HepG2 (cell line): ENCODE measurements at regions not wholly inside any gene's neighbourhood (a gene's known extent, or its start where the extent isn't known, plus 50 kb on each side); places are given as distances from the start of the nearest gene placed in this dataset.

Experiments
- ATAC-seq: fragments of 200-7000 bp; cut with Tn5 transposase; 3 replicates; pipeline ENCODE4 v1.9.1; 2020; ENCODE audit warnings: mild to moderate bottlenecking, moderate library complexity
- BruUV-seq: library from RNA; stranded (reverse); fragments of 400-500 nt; replicated peaks from 2 replicates; lab custom pipeline; 2021; lab: Mats Ljungman, UMichigan
- CTCF ChIA-PET: fragments of 300-600 bp; formaldehyde crosslinking; extraction: SDS; loops from one replicate; lab custom pipeline; 2021; ENCODE audit warnings: low total read pairs, inconsistent platforms, low intra/inter-chr PET ratio; lab: Yijun Ruan, JAX
- POLR2A ChIA-PET: fragments of 350-600 bp; sonication (Branson Sonifier 250); formaldehyde crosslinking; loops from one replicate; lab custom pipeline; 2020; ENCODE audit warnings: antibody characterized with exemption, inconsistent platforms; lab: Yijun Ruan, JAX
- DNase-seq: peaks from one replicate; pipeline ENCODE4 v3.0.0-alpha.2; 2015; ENCODE audit warnings: low spot score
- FAIRE-seq: peaks from 3 replicates; lab custom pipeline; 2011; peaks lifted over from hg19 to GRCh38; lab: Jason Lieb, UNC
- H2AFZ ChIP-seq: one replicate; pipeline ENCODE4 v1.6.1; 2011; ENCODE audit warnings: low read length, inconsistent platforms
- H3K27ac ChIP-seq: fragments of 300-600 bp; 3 replicates; pipeline ENCODE4 v1.8.0; 2011; ENCODE audit warnings: mixed run types, mild to moderate bottlenecking, mixed read lengths, low read length, inconsistent platforms; ENCODE audit not compliant: insufficient read depth; ENCODE audit errors: extremely low read length
- H3K27me3 ChIP-seq, 2 experiments: fragments of 200-600 bp in 1 of 2; 2 replicates in 1 of 2; 3 replicates in 1 of 2; pipeline versions ENCODE4 v1.6.0 to v1.8.0; 2011; ENCODE audit warnings: low read length in 2 of 2, mild to moderate bottlenecking in 2 of 2, moderate library complexity in 2 of 2, inconsistent platforms in 1 of 2; ENCODE audit not compliant: insufficient read depth in 2 of 2, control insufficient read depth in 1 of 2
- H3K36me3 ChIP-seq, 2 experiments: fragments of 200-600 bp in 1 of 2; replicated peaks in 1 of 2; 2 replicates in 1 of 2; 3 replicates in 1 of 2; pipeline versions ENCODE4 v1.5.1 to v1.8.0; 2011; ENCODE audit warnings: low read length in 2 of 2, inconsistent platforms in 1 of 2; ENCODE audit not compliant: insufficient read depth in 2 of 2, control insufficient read depth in 1 of 2
- H3K4me1 ChIP-seq: 2 replicates; pipeline ENCODE4 v1.5.1; 2012; ENCODE audit warnings: low read length, inconsistent platforms; ENCODE audit not compliant: insufficient read depth
- H3K4me2 ChIP-seq: 2 replicates; pipeline ENCODE4 v1.6.0; 2011; ENCODE audit warnings: low read depth, low read length, inconsistent platforms
- H3K4me3 ChIP-seq, 3 experiments: fragments of 200-600 bp in 1 of 3; sonication (generic), shearing (Covaris generic) in 1 of 3; replicated peaks in 1 of 3; 2 replicates each; pipeline ENCODE4 v1.5.1; 2011 to 2016; ENCODE audit warnings: low read length in 3 of 3, inconsistent platforms in 2 of 3, low read depth in 2 of 3, mild to moderate bottlenecking in 2 of 3, control low read depth in 1 of 3, mixed read lengths in 1 of 3; ENCODE audit not compliant: insufficient read depth in 1 of 3
- H3K79me2 ChIP-seq: one replicate; pipeline ENCODE4 v1.6.1; 2011; ENCODE audit warnings: low read length, inconsistent platforms; ENCODE audit not compliant: insufficient read depth
- H3K9ac ChIP-seq: 2 replicates; pipeline ENCODE4 v1.6.0; 2011; ENCODE audit warnings: mild to moderate bottlenecking, low read depth, low read length, inconsistent platforms; ENCODE audit not compliant: insufficient read depth
- H3K9me3 ChIP-seq: 2 replicates; pipeline ENCODE4 v1.5.1; 2012; ENCODE audit warnings: mild to moderate bottlenecking, low read length
- H4K20me1 ChIP-seq: 2 replicates; pipeline ENCODE4 v1.6.0; 2011; ENCODE audit warnings: inconsistent platforms, mild to moderate bottlenecking, low read length, moderate library complexity; ENCODE audit not compliant: insufficient read depth
- ATAD3A ChIP-seq: sonication (generic); formaldehyde crosslinking; IDR thresholded peaks from 2 replicates; pipeline ENCODE4 v1.4.0; 2020; ENCODE audit warnings: missing genetic modification reagents
- DMAP1 ChIP-seq: IDR thresholded peaks from 2 replicates; pipeline ENCODE4 v1.6.1; 2016
- ELF1 ChIP-seq: sonication (generic); formaldehyde crosslinking; IDR thresholded peaks from 2 replicates; pipeline ENCODE4 v1.4.0; 2020; ENCODE audit warnings: missing genetic modification reagents
- HNRNPK ChIP-seq: fragments of 200-400 bp; formaldehyde crosslinking; IDR thresholded peaks from 2 replicates; pipeline ENCODE4 v1.6.1; 2018; ENCODE audit warnings: low read length, low read depth, moderate library complexity, mild to moderate bottlenecking; ENCODE audit not compliant: poor library complexity, severe bottlenecking
- KAT8 ChIP-seq: IDR thresholded peaks from 2 replicates; pipeline ENCODE4 v1.6.1; 2016; ENCODE audit warnings: missing genetic modification reagents, missing compliant biosample characterization
- KDM6A ChIP-seq: IDR thresholded peaks from 2 replicates; pipeline ENCODE4 v1.6.1; 2016; ENCODE audit warnings: low read depth
- KLF12 ChIP-seq: sonication (generic); formaldehyde crosslinking; IDR thresholded peaks from 2 replicates; pipeline ENCODE4 v1.4.0; 2020; ENCODE audit warnings: missing genetic modification reagents, borderline replicate concordance
- MIER3 ChIP-seq: IDR thresholded peaks from 2 replicates; pipeline ENCODE4 v1.6.1; 2016; ENCODE audit warnings: missing compliant biosample characterization, borderline replicate concordance
- ONECUT2 ChIP-seq: sonication (generic); formaldehyde crosslinking; IDR thresholded peaks from 2 replicates; pipeline ENCODE4 v1.4.0; 2020; ENCODE audit warnings: missing genetic modification reagents
- POLR2G ChIP-seq: fragments of 200-400 bp; formaldehyde crosslinking; IDR thresholded peaks from 2 replicates; pipeline ENCODE4 v1.6.1; 2018; ENCODE audit warnings: mild to moderate bottlenecking, low read depth, low read length, moderate library complexity
- XRCC5 ChIP-seq: fragments of 200-400 bp; formaldehyde crosslinking; optimal IDR thresholded peaks from 2 replicates; pipeline ENCODE3; 2017; ENCODE audit warnings: mild to moderate bottlenecking, low read length
- ZMAT3 ChIP-seq: sonication (generic); formaldehyde crosslinking; conservative IDR thresholded peaks from 2 replicates; pipeline ENCODE4 v1.7.0; 2021; ENCODE audit warnings: missing genetic modification reagents
- ZNF446 ChIP-seq: sonication (generic); formaldehyde crosslinking; IDR thresholded peaks from 2 replicates; pipeline ENCODE4 v1.5.0; 2020; ENCODE audit warnings: mild to moderate bottlenecking, missing genetic modification reagents
- ZNF616 ChIP-seq: sonication (generic); formaldehyde crosslinking; IDR thresholded peaks from 2 replicates; pipeline ENCODE4 v1.5.0; 2020; ENCODE audit warnings: low read depth, mild to moderate bottlenecking, missing genetic modification reagents
- ZNF773 ChIP-seq: sonication (generic); formaldehyde crosslinking; IDR thresholded peaks from 2 replicates; pipeline ENCODE4 v1.4.0; 2020; ENCODE audit warnings: missing genetic modification reagents, borderline replicate concordance
- WGBS: methylation state at CpG from one replicate; pipeline ENCODE4 v1.1.6; 2017; ENCODE audit warnings: low lambda C conversion rate; 5-methylcytosine and 5-hydroxymethylcytosine counted together
- in situ Hi-C: cut with HindIII; loops from 2 replicates; pipeline ENCODE4 v1.10.0; 2017; ENCODE audit warnings: low pct_unique_long_range_greater_than_20kb; ENCODE audit not compliant: extremely low pct_ligation_motif_present
- intact Hi-C: fragments of 100-400 bp; cut with micrococcal nuclease; formaldehyde crosslinking; loops from one replicate; pipeline ENCODE4 v1.10.0; 2022; ENCODE audit not compliant: unreplicated experiment
- TF ChIP-seq, protein P1 (sequence below): sonication (generic); formaldehyde crosslinking; IDR thresholded peaks from 2 replicates; pipeline ENCODE4 v1.5.1; 2020; ENCODE audit warnings: missing genetic modification reagents, mild to moderate bottlenecking, borderline replicate concordance
- TF ChIP-seq, protein P2 (sequence below): sonication (generic); formaldehyde crosslinking; conservative IDR thresholded peaks from 2 replicates; pipeline ENCODE4 v1.8.0; 2022; ENCODE audit warnings: low read depth, missing genetic modification reagents
- TF ChIP-seq, protein P3 (sequence below): sonication (generic); formaldehyde crosslinking; IDR thresholded peaks from 2 replicates; pipeline ENCODE4 v1.4.0; 2020; ENCODE audit warnings: missing genetic modification reagents, mild to moderate bottlenecking, borderline replicate concordance

DNA sequence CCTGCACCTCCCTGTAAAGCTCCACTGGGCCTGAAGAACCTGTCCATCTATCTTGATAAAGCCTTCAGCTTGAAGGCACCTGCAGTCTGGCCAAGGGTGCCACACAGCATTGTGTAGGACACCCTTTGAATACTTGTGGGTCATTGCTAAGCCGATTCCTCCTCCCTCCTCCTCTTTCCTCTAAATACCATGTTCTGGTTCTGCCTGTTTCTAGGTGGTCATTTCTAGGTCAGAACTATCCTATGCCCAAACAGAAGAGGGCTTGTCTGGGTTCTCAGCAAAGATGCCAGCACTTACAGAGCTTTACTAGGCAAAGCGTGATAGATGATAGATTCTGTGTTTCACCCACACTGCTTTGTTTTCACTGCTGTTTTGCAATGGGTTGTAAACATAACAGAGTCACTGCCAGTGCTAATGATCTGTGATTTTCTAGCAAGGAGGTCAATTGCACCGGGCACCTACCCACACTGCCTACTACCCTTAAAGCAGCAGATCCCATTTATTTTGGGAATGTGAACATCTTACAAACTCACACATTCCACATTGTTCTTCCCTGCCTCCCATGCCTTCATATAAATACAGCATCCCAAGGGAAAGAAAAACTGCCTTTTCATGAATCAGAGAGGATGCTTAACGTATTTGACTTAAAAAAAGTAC lies 279.1 kb upstream of the PITRM1 start:
- Histone ChIP-seq H3K4me2 (no peak overlapping the region), H3K27ac (no peak overlapping the region), H2AFZ (no peak overlapping the region), H4K20me1 (no peaks in the 10 kb centered on the region), H3K4me1 (no peaks in the 10 kb centered on the region), H3K4me3 (no peak overlapping the region), H3K27me3 (peaks cover 0 to 21% of the 10 kb centered on the region in 2 experiments; a peak in 2 of 5 replicates)
- in situ Hi-C loops: no loop called here
- ATAC-seq (no peak), FAIRE-seq (no peak)
- BruUV-seq: no TSS peak
- intact Hi-C loops: no loop called here
- POLR2A ChIA-PET: no interaction called here
- no peak for TF ChIP-seq ZNF616 (CRISPR knock-in tag)
- no peak for TF ChIP-seq ZNF446
- TF ChIP-seq, protein P1, sequence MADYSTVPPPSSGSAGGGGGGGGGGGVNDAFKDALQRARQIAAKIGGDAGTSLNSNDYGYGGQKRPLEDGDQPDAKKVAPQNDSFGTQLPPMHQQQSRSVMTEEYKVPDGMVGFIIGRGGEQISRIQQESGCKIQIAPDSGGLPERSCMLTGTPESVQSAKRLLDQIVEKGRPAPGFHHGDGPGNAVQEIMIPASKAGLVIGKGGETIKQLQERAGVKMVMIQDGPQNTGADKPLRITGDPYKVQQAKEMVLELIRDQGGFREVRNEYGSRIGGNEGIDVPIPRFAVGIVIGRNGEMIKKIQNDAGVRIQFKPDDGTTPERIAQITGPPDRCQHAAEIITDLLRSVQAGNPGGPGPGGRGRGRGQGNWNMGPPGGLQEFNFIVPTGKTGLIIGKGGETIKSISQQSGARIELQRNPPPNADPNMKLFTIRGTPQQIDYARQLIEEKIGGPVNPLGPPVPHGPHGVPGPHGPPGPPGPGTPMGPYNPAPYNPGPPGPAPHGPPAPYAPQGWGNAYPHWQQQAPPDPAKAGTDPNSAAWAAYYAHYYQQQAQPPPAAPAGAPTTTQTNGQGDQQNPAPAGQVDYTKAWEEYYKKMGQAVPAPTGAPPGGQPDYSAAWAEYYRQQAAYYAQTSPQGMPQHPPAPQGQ (CRISPR knock-in tag): no peak
- no peak for TF ChIP-seq ONECUT2
- TF ChIP-seq HNRNPK: no peak
- TF ChIP-seq DMAP1: no peak
- TF ChIP-seq, protein P2, sequence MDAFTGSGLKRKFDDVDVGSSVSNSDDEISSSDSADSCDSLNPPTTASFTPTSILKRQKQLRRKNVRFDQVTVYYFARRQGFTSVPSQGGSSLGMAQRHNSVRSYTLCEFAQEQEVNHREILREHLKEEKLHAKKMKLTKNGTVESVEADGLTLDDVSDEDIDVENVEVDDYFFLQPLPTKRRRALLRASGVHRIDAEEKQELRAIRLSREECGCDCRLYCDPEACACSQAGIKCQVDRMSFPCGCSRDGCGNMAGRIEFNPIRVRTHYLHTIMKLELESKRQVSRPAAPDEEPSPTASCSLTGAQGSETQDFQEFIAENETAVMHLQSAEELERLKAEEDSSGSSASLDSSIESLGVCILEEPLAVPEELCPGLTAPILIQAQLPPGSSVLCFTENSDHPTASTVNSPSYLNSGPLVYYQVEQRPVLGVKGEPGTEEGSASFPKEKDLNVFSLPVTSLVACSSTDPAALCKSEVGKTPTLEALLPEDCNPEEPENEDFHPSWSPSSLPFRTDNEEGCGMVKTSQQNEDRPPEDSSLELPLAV (CRISPR knock-in tag): no peak
- no peak for TF ChIP-seq ZMAT3 (CRISPR knock-in tag)
- TF ChIP-seq KDM6A: no peak
- no peak for TF ChIP-seq KLF12 (CRISPR knock-in tag)
- TF ChIP-seq POLR2G: no peak
- TF ChIP-seq ELF1: no peak
- TF ChIP-seq ZNF773: no peak
- no peak for TF ChIP-seq MIER3 (CRISPR knock-in tag)
- TF ChIP-seq, protein P3, sequence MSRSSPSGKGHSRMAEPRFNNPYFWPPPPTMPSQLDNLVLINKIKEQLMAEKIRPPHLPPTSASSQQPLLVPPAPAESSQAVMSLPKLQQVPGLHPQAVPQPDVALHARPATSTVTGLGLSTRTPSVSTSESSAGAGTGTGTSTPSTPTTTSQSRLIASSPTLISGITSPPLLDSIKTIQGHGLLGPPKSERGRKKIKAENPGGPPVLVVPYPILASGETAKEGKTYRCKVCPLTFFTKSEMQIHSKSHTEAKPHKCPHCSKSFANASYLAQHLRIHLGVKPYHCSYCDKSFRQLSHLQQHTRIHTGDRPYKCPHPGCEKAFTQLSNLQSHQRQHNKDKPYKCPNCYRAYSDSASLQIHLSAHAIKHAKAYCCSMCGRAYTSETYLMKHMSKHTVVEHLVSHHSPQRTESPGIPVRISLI (CRISPR knock-in tag): no peak
- TF ChIP-seq KAT8 (CRISPR knock-in tag): no peak
- no peak for TF ChIP-seq XRCC5
- no peak for TF ChIP-seq ATAD3A
- TF ChIP-seq, all 625 proteins: peak for 0
- 4% methylated on average over 4 of the region's 4 CpGs for WGBS
- no peaks in the 10 kb centered on the region for H3K36me3 ChIP-seq
- no peaks in the 10 kb centered on the region for H3K79me2 ChIP-seq
- CTCF ChIA-PET: no interaction called here
- no peak for DNase-seq
- no peaks in the 10 kb centered on the region for H3K9me3 ChIP-seq
- no peak overlapping the region for H3K9ac ChIP-seq
